Fibroblast of skin of left quadriceps (primary cell): ENCODE measurements at regions not wholly inside any gene's neighbourhood (a gene's known extent, or its start where the extent isn't known, plus 50 kb on each side); places are given as distances from the start of the nearest gene placed in this dataset.
"Not testable (repeated sequence)": the region's sequence is repeated elsewhere in the genome, so short reads cannot be mapped to it uniquely, and the experiment has no call there.

ENCODE experiments used
- DNase-seq, 2 experiments: peaks; one replicate each; pipeline ENCODE4 v3.0.0-alpha.2; 2013; ENCODE audit warnings: low read depth in 2 of 2

DNA sequence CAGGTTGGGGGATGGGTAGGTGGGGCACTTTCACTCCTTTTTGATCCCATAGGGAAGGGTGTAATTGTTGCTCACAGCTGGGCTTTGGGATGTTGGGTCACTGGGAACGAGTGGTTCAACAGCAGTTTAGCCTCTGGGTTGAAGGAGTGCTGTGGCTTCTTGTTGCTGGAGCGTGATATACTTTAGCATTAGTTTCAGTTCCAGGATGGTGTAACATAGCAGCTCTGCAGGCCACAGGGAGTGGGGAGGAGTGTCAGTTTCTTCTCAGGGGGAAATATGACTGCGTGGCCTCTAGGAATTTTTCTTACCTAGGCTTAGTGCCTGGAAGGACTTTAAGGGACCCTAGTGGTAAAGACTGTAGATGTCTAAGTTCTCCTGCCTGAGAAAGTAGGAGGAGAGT is 1105.3 kb upstream of the TMPRSS15 start:
- DNase-seq, result no peak

DNA sequence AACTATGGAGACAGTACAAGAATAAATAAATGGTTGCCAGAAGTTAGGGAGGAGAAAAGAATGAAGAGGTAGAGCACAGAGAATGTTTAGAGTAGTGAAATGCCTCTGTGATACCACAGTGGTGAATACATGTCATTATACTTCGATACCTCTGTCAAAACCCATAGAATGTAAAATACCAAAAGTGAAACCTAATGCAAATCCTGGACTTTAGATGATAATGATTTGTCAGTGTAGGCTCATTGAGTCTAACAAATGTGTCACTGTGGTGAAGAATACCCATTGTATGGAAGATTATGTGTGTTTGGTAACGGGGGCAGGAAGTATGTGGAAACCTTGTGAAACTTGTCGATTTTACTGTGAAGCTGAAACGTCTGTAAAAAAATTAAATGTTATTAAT is 1106.5 kb upstream of the TMPRSS15 start:
- no peak for DNase-seq

DNA sequence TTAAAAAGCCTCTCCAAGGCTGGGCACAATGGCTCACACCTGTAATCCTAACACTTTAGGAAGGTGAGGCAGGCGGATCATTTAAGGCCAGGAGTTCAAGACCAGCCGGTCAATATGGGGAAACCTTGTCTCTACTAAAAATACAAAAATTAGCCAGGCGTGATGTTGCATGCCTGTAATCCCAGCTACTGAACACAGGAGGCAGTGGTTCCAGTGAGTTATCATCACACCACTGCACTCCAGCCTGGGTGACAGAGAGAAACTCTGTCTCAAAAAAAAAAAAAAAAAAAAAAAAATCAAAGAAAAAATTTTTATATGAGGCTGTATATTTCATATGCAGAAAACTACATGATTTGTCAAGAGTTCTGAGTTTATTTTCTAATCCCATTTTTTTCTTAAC is 1107.1 kb upstream of the TMPRSS15 start:
- no peak for DNase-seq

DNA sequence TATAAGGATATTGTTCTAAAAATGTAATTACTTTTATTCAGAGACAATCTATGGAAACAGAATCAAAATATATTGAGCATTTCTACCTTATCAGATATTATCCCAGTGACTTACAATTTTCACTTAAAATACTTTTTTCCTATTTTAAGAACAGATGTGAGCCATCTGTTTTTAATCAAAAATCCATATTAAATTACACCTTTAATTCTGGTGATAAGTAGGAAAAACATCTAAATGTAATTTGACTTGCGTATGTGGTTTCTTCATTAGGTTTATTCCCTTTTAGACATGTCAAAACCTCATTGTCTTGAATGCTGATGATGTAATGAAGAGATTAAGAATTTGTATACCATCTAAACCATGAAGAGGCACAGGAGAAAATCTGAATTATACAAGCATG is 1118.8 kb upstream of the TMPRSS15 start:
- no peak for DNase-seq

DNA sequence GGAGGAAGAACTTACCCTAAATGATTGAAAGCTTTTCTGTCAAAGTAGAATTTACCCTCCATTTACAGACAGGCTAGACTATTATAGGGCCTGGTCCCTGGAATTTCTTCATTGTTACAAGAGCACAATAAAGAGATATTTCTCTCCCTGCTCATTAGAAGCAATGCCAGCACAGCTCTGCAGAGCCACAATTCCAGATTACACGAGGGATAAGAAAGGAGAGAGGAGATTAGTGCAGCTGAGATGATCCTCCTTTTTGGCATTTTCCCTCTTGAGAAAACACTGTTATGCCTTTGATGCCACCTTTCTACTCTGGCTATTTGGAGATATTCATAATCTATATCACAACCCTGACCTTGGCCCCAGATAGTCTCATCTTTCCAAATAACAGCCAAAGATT is 1119.5 kb upstream of the TMPRSS15 start:
- DNase-seq, result no peak

DNA sequence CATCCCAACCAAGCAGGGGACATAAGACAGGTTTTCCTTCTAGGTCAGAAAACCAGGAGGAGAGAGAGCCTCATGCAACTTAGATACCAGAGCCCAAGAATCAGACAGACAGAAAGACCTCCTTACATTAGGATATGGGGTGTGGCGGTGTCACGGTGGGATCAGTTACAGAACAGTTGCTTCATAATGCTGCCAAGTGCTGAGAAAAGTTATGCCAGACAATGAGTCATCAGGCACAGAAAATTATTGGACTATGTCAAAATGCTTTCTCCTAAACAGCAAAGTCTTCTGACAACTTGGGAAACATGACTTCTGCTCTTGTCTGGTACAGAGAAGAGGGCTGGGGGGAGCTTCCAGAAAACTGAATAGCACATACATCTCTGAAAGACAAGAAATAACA is 1120.2 kb upstream of the TMPRSS15 start:
- no peak for DNase-seq

DNA sequence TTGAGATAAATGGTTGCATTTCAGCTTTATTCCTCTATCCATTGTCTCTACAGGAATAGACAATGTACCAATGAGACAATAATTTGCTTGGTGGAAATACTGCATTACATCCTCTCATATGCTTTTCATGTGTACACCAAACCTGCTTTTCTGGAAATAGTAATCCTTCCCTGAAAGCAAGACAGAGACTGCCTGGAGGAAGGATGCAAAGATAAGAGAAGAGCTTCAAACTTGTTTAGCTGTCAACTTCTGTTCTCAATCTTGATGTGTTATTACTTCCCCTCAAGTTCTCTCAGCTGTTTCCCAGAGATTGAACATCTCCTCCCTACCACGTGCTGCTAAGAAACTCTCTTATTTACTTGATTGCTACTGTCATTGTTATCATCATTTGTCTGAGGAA is 1125.4 kb upstream of the TMPRSS15 start:
- DNase-seq, result no peak

DNA sequence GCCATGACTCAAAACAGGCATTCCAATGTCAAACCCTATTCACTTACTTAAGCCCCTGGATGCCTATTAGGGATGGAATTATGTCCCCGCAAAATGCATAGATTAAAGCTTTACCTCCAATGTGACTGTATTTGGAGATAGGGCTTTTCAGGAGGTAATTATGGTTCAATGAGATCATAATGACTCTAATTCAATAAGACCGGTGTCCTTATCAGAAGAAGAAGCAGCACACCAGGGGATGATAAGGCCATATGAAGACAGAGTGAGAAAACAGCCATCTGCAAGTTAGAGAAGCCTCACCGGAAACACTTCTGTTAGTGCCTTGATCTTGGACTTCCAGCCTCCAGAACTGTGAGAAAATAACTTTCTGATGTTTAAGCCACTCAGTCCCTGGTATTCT is 1131.8 kb upstream of the TMPRSS15 start:
- DNase-seq, result no peak

DNA sequence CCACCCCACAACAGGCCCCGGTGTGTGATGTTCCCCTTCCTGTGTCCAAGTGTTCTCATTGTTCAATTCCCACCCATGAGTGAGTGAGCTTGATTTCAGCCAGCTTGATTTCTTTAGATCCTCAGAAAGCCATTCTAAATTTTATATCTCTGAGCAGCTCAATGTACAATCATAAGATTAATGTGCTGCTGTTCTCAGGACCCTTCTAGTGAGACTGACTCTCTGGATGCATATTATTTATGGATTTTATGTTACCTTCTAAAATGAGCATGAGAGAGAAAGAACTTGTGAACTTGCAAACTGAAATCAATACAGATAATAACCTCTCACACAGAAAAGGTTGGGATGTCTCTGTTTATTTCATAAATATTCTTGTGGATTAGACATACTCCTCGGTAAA is 1133.5 kb upstream of the TMPRSS15 start:
- no peak for DNase-seq

DNA sequence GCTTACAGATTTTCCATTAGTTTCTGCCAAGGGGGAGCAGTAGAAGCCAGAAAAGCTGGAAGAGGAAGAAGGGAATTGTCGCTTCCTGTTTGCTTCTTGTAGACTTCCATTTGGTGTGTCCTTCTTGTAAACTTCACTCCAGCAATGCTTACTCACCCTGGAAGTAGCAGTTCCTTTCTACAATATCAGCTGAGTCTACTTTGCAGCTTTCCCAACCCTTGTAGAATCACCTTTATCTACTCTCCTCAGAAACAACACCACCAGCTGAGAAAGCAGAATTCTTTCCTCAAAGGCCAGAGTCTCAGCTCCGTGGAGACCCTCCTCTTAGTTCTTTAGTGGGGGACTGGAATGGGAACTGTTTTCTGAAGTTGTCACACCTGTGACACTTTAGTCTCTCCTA is 1136.7 kb upstream of the TMPRSS15 start:
- DNase-seq, result no peak

DNA sequence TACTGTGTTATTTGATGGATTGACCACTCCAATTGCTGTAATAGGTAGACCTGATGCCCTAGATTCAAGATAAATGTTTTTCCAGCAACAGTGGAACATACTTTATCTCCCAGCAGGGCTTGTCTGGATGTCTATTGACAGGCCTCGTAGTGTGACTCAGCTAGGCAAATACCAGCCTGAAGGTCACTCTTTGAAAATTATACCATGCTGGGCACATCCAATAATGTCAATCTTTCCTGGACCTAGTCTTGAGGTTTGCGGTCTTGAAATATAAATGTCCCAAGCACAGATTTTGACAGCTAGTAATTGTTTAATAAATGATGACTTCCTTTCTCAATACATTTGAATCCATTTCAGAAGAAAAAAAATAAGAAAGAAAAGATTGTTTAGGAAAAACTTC is 1138.0 kb upstream of the TMPRSS15 start:
- no peak for DNase-seq

DNA sequence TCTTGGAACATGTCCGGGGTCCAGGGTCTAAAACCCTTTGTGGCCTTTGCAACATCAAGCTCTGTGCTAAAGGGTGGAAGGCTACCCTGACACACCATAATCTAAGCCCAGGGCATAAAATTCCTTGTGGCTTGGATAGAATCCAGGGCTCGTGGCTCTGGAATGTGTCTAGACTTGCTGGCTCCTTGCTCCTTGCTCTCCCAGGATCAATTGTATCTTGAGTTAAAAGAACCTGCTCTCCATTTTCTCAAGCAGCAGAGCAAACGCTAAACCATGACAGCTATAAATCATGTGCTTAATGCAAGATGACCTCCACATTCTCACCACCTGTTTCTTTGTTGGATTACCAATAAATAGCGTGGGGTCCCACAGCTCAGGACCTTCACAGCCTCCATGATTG is 1140.9 kb upstream of the TMPRSS15 start:
- DNase-seq, result not testable (repeated sequence)

DNA sequence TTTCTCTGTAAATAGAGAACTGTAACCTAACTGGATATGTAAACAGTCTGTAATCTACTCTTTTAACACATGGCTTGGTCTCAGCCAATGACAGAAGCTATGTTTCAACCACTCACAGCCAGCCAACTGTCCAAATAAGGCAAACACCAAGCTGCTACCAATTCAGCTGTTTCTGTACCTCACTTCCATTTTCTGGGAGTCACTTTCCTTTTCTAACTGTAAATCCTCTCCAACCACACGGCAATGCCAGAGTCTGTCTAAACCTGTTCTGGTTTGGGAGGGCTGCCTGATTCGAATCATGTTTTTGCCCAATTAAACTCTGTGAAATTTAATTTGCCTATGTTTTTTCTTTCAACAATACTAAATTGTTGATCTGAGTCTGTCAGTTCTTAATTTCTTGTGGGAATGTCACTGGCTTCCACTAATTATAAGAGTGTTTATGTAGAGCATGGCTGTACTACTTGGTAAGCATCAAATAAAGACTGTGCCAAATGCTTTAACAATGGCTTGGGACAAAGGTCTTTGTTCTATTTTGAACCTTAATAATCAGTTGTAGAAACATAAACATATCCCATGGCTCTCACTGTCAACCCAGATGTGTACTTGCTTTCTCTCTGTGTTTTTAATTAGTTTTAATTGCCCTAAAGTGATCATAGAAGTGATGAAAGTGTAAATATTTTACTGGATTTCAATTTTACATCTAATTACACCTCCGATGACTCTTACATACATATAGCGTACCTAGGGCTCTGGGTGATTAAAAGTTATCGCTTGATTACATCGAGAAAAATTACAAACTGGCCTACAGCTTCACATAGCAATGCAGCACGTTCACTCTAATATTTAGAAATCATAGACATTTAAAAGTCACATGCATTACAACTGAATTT is 1144.6 kb upstream of the TMPRSS15 start:
- DNase-seq, result no peak

DNA sequence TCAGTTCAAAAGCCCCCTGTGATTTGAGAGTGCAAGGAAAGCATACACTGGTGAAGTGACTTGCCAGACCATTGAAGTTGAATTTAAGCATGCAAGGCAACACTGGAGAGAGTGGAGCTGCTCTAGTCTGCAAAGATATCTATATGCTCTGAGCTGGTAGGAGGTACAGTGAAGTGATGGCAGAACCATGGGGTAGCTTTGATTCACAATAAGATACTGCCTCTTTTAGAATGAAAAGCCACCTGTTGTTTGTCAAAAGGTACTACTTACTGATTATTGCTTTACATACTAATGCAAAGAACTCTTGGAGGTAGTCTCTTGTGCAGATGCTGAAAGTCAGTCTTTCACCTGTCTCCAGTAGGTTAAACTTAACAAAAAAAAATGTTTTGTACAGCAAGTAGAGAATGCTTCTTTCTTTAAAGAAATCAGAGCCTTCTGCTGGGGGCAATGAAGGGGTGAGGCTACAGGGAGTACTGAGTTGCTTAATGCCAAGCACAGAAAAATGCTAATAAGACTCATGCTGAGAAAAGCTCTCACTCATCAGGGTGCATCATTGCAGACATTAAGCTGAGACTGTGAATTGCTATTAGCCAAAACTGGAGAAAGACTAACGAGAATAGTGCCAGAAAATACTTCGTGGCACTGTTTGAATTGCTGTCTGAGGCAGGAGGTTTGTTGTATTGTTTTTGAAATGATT is 1150.5 kb upstream of the TMPRSS15 start:
- no peak for DNase-seq

DNA sequence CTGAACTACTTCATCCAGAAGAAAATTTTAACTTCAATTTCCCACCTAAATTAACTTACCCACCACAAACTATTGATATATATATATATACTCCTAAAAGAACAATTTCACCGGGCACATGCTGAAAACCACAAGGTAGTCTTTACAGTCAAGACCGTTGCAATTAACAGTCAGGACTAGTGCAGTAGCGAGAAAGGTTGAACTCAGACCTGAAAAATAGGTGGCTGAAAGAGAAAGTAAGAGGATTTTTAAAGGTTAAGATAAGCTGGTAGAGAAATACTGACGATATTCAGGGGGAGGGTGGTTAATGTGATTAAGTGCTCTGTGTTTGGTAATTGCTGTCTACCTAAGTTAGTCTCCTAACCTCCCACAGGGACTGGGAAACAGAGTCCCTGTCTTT is 1153.5 kb upstream of the TMPRSS15 start:
- DNase-seq, result no peak

DNA sequence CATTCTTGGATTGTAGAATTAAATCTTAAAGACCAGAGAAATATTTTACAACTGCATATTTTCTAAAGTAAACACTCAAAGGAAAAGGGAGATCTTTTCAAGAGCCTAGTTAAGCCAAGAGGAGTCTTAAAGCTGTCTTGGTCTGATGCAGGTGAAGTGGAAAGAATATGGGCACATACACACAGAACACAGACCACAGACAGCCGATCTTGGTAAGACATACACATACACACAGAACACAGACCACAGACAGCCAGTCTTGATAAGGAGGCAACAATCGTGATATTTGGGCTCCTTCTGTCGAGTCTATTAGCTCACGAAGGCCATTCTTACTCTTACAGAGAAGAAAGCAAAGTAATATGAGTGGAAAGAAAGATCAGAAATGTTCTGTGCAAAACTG is 1153.9 kb upstream of the TMPRSS15 start:
- DNase-seq, result no peak

DNA sequence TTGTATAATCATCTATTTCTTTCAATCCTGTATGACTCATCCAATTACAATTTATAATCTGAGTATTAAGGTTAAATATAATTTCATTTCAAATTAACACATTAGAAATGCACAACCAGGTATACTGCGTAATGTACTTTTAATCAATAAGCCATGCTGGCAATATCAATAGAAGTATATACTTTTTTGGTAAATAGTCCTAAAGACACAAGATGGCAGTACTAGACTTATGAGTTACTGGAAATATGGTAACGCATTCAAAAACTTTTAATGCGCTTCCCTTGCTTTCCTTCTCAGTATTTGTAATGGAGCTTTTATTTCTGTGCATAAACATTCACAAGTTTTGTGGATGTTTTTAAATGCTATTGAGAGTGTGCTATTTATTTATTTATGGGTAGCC is 1162.0 kb upstream of the TMPRSS15 start:
- no peak for DNase-seq

DNA sequence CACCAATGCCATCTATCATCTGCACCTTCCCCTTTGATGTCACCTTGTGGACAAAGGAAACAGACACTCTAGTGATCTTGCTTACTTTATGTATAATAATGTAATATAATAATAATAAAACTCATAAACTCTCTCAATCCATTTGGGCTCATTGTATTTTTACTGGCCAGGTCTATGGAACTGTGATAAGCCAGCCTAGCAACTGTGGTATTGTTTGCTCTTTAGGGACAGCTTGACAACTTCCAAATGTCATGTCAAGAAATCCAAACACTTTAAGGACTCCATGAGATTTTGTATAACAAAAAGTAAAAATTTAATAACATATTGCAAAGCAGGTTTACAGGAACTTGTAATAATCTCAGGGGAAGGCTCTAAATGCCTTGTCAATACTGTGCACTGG is 1163.4 kb upstream of the TMPRSS15 start:
- no peak for DNase-seq

DNA sequence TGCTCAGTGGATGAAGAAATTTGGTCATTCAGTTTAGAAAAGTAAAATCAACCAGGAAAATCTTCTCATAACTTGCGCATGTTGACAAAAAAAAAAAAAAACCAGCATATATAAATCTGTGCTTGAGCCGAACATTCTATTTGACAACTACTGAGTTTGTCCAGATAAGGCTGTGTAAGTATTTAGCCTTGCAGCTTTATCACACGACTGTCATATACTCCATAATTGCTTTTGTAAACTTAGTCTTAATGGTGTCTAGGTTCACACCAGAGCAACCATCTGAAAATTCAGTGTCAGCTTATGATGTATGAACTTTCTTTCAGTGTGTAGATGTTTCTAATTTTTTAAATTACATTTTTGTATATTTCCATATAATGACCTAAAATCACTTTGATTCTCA is 1173.8 kb upstream of the TMPRSS15 start:
- no peak for DNase-seq

DNA sequence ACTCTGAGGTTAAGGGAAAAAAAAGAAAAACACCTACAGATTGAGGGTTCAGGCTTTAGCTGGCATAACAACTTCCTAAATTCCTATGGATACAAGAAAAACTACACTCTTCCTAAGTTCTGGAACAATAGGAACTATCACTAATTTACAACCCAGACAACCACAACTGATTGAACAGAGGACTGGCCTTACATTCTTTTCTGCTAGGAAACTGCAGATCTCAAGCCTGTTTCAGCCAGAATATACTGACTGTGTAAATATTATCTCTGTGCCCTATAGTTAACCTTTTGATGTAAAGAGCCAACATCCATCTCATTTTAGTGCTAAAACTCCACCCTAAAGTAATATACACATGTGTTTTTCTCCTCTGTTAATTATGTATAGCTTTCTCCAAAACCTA is 1186.5 kb upstream of the TMPRSS15 start:
- no peak for DNase-seq

DNA sequence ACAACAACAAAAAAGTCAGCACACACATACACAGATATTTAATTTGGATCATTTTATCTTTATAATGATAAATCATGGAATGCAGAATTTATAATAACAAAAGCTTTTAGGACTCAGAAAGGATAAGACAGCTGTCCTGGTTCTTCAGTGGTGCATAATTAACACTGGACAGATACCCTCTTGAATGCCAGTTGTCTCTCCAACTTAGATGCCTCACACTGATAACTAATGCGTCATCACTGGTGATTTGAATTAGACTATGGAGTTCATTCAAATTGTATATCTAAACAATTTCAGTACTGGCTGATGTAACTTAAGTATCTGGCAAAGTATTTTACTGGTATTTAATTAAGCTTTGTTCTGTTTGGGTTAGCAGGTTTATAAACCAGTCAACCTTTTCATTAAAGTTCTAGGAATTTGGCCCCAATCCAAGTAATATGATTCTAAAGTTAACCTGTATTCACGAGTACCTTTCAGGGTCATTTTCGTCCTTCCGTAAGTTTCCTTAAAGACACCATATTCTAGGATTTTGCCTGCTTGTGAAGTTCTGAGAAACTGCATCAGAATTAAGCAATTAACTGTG is 1199.5 kb upstream of the TMPRSS15 start:
- DNase-seq, result no peak

DNA sequence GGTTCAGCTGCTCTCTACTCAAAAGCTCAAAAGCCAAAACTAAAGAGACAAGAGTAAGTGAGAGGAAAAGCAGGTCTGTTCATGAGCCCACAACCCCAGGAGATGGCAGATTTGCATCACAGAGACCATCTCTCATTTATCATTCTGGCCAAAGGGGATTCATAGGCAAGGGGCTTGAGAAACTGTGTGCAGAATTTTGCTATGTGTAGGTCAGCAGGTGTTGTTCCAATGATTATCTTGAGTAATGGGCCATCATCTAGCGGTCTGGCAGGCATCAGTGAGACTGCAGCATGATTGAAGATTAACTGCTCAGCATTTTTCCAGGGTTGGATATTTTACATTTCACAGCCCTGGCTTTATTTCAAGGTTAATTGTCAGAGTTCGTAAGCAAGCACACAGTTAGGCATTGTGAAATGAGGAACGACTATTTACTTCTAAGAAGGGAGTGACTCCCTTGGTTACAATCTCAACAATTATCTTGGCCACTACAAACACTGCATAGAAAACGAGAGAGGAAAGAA is 1204.6 kb upstream of the TMPRSS15 start:
- DNase-seq, result no peak

DNA sequence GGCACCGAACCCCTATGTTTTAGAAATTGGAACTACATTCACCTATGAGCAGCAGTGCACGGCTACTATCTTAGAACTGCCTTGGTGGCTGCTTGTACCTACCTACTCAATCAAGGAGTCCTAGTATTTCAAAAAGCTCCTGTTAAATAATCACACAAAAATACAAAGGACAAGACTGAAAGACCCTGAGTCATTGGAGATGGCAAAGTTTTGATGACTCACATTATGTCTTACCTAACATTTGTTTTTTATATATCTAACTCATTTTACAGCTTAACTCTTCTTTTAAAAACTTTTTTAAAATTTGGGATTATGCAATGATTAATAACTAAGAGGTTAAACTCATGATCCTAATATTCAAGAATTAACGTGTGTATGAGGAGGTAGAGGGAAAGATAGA is 1206.0 kb upstream of the TMPRSS15 start:
- DNase-seq, result no peak
